HG03103 (cell line): ENCODE measurements at regions not wholly inside any gene's neighbourhood (a gene's known extent, or its start where the extent isn't known, plus 50 kb on each side); places are given as distances from the start of the nearest gene placed in this dataset.
A peak's percentile ranks its signal among the peaks of the same experiment; 100 is the strongest.

ENCODE experiments used
- ATAC-seq: cut with Tn5 transposase; IDR thresholded peaks from one replicate; pipeline ENCODE4 v1.9.1; 2021; ENCODE audit warnings: low read depth; ENCODE audit not compliant: unreplicated experiment

DNA sequence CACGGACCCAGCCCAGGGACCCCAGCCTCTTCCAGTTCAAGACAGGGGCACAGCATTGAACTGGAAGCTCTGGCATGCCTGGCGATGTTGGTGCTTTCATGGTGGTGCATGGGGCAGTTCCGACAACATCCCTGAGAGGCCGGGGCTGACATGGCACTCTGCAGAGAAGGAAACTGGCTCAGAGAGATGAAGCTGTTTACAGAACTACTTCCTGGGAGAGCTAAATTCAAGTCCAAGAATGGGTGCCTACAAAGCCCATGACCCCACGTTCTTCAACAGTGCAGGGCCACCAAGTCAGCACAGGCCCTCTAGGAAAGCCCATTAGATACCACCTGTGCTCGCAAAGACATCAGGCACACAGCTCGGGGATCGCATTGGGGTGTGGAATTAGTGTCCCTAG, 470.9 kb upstream of the MGMT start:
- no peak for ATAC-seq

- ATAC-seq = no peak
These were observed 468.8 kb upstream of the MGMT start for GRCh38 chr10:128998101-128998805.

DNA sequence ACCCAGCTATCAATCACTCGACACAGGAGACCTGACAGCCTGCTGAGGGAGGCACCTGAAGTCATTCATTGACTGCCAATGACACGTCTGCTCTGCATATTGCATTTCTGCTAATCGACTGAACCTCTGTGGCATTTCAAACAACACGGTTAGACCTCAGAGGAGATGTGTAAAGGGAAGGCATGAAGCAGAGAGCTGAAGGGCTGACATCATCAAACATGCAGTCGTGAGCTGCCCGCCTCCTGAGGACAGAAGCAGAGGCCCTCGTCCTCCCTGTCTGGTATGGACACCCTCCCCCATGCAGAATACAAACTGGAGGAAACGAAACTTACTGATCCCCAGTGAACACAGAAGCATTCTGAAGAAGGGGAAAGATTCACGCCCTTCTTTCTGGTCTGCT, 462.6 kb upstream of the MGMT start:
- no peak for ATAC-seq

DNA sequence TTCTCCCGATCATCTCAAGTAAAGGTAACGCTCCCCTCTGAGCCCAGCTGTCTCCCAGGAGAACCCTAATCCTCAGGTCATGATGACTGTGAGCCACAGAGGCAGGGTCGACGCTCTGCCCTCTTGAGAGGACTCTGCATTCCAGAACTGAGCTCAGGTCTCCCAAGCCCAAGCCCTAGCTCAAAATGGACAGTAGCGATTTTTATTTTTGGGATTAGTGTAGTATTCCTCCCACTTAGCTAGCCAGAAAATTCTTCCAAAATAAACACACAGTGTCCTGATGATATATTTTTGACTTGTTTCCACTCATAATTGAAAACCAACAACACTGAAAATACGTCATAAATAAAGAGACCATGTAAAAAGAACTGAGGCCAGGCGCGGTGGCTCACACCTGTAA, 462.0 kb upstream of the MGMT start:
- no peak for ATAC-seq

GRCh38 chr10:129005804-129006203, 461.2 kb upstream of the MGMT start:
- no peak for ATAC-seq

- no peak for ATAC-seq
These were observed 448.5 kb upstream of the MGMT start for GRCh38 chr10:129018511-129018910.

DNA sequence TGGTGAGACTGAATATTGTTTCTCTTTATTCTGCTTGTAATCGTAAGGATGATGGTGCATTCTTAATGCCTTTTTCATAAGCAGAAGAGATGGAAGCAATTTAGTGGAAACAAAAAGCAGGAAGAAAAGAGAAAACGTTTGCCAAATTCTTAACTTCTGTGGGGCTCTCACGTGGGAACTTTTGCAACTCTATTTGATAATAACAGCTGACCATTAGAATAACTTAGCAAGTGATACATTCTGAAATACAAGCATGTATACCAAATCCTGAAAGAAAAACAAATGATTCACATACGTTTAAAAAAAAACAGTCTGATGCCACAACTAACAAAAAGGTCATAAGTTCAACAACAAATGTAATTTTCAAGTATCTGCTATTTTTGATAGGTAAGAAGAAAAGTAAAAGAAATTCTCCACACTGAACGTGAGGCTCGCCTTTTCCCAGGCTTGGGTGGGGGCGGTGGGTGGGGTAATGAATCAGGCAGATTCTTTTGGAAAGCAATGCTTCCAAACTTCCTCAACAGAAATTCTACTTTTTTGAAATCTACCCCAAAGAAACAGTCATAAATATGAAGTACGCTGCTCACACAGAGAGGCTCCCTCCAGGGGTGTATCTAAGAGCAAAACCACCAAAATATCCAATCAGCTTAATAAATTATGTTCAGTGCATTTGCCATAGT, 446.2 kb upstream of the MGMT start:
- no peak for ATAC-seq

DNA sequence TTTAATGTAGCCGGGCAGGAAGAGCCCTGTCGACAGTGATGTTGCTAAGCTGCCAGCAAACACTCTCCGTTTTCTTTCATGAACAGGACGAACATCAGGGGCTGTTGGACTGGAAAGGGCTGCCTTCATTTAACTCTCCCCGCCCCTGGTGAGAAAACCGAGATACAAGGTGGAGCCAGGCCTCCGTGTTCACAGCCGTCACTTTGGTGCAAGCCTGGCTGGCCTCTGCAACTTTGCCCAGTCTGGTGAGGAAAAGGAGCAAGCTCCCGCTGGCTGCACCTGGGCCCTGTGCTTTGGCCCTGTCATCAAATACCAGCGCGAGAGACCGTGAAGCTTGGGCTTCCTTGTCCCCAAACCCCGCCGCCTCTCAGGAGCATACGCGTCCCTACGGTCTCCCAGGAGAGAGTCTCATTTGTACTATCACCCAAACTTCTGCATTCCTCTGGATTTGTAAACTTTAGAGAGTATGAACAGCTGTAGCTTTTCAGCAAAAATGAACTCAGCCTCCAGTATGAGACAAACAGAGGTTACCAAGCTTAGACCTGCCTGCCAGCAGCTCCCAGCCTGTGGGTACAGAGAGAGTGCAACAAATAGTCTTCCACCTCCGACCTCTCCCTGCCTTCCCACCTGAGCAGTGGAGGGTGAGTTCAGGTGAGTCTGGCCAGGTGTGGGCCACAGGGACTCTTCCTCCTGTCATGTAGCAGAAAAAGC, 445.3 kb upstream of the MGMT start:
- no peak for ATAC-seq

- no peak for ATAC-seq
These were observed 444.0 kb upstream of the MGMT start for GRCh38 chr10:129023082-129023481.

- ATAC-seq = no peak
These were observed 443.0 kb upstream of the MGMT start for GRCh38 chr10:129024046-129024445.

DNA sequence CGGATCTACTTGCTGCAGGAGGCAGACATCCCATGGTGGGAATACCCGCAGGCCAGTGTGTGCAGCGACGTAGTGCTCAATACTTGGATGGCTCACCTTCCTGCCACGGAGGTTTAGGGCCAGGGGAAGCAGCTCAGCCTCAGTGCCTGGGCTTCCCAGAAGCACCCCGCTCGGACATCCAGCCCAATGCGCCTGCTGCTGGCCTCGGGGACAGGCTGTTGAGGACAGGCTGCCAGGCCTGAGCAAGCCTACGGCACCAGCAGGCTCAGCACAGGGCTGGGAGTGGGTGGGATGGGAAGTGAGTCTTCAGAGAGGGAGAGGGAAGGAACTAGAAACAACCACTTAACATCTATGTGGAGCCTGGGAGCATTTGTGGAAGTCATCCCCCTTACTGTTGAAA, 441.3 kb upstream of the MGMT start:
- no peak for ATAC-seq

- no peak for ATAC-seq
These were observed 439.1 kb upstream of the MGMT start for GRCh38 chr10:129027906-129028305.

DNA sequence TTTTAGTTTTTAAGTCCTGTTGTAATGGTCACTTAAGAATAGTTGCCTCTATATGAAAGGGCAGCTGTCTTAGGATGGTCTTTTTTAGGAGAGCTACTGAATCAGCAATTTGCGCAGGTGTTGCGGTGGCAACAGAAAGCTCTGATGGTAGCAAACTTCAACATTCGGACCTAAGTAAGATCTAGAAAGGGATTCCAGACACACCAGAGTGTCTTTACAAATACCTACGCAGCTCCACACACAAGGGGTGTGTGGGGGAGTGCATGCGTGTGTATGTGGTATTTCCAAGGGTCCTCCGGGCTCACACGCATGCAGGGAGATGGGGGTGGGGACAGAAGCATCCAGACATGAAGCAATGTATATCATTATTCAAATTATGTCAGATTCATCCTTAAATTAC, 438.6 kb upstream of the MGMT start:
- ATAC-seq = no peak

DNA sequence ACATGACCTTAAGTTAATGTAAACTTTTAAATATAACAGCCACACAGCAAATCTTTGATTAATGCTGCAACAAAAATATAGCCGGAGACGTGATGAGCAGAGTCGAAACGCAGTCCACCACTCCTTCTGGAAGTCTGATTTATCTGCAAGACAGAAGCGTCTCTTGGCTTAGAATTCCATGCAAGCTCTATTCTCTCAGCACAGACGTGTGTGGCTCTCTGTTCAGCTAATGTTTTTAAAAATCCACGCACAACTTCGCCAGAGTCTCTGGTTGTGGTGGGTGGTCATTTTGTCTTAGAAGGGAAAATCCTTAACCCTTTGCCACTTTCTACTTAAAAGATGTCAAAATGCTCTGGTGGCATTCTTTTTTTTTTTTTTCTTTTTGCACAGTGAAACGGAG, 438.0 kb upstream of the MGMT start:
- no peak for ATAC-seq

GRCh38 chr10:129029851-129030602, 437.0 kb upstream of the MGMT start:
- no peak for ATAC-seq

- no peak for ATAC-seq
These were observed 436.5 kb upstream of the MGMT start for GRCh38 chr10:129030603-129030895.

DNA sequence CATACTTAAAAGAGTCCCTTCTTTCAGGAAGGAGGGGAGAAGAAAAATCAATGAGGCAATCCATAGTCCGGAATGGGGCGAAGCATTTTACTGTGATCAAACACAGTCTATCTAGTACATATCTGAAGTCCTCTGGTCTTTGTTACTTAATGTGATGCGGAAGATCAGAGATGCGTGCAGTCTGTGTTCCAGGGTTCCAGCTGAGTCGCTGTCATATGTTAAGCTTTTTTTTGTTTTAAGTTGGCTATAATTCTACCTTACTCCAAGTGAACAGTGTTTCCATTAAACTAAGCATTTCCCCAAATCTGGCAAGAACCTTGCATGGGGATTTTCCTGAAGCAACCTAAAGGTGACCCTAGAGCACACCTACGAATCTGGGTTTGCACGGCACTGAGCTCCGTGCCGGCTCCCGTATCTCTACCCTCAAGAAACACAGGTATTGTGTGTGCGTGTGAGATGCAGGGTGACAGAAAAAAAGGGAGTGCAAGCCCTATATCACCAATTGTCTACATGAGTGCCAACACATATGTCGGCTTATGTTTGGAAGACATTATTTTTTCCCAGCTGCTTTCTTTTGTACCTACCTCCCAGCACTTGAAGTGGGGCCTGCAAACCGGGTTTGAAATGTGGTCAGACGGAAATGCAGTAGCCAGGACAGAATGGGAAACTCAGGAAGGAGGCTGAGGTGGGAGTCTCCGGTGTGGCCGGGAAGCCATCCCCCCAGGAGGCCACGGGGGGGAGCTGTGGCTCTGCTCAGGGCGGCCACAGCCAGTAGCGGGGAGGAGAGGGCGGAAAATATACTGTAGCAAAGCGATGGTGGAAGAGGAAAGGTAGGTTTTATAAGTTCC, 435.8 kb upstream of the MGMT start:
- peak; percentile 81 for ATAC-seq

- ATAC-seq = no peak
These were observed 435.2 kb upstream of the MGMT start for GRCh38 chr10:129031844-129032150.

- no peak for ATAC-seq
These were observed 434.4 kb upstream of the MGMT start for GRCh38 chr10:129032372-129033313.

- no peak for ATAC-seq
These were observed 433.7 kb upstream of the MGMT start for GRCh38 chr10:129033340-129033739.
